ENCODE measurements at regions not wholly inside any gene's neighbourhood (a gene's known extent, or its start where the extent isn't known, plus 50 kb on each side); places are given as distances from the start of the nearest gene placed in this dataset.

GRCh38 chr1:172723251-172723650 is 64.3 kb downstream of the FASLG start:
- 48 to 60% methylated on average over 1 of the region's 1 CpG for WGBS, 2 donors
- no peak for DNase-seq
- peaks cover 0 to 22% (median 9%) of the 10 kb centered on the region in 3 donors for H3K4me1 ChIP-seq
- H3K4me3 ChIP-seq: no peak overlapping the region
- H3K36me3 ChIP-seq: no peaks in the 10 kb centered on the region
- TF ChIP-seq CTCF (IDR thresholded peaks at IDR 0.05) (no peak), POLR2A (IDR thresholded peaks at IDR 0.05) (no peak)
- H3K9me3 ChIP-seq: peaks cover 0 to 5% (median 0%) of the 10 kb centered on the region in 3 donors
- no peaks in the 10 kb centered on the region for H3K27me3 ChIP-seq
- no peak overlapping the region for H3K27ac ChIP-seq
- intact Hi-C loops (cut with DNase I): no loop called here

DNA sequence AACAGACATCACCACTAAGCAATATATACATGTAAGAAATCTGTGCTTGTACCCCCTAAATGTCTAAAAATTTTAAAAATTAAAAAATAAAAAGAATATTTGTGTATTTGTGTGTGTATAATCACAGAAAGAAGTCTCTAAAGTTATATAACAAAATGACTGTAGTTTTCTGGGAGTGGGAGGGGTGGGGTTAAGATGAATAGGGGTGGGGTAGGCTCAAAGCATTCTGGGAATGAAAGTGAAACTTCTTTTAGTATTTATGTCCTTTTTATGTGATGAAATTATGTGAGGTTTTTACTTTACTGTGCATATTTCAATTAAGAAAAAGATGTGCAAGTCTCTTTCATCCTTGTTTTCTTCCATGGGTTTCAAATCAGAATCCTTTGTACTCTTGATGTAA is 65.3 kb downstream of the FASLG start:
- TF ChIP-seq CTCF (IDR thresholded peaks at IDR 0.05) (no peak), POLR2A (IDR thresholded peaks at IDR 0.05) (no peak)
- DNase-seq: no peak
- Histone ChIP-seq H3K36me3 (no peaks in the 10 kb centered on the region), H3K4me3 (no peak overlapping the region), H3K9me3 (peaks cover 0 to 5% (median 0%) of the 10 kb centered on the region in 3 donors), H3K27ac (no peak overlapping the region), H3K27me3 (no peaks in the 10 kb centered on the region), H3K4me1 (peaks cover 0 to 13% (median 4%) of the 10 kb centered on the region in 3 donors)
- intact Hi-C loops (cut with DNase I): no loop called here

DNA sequence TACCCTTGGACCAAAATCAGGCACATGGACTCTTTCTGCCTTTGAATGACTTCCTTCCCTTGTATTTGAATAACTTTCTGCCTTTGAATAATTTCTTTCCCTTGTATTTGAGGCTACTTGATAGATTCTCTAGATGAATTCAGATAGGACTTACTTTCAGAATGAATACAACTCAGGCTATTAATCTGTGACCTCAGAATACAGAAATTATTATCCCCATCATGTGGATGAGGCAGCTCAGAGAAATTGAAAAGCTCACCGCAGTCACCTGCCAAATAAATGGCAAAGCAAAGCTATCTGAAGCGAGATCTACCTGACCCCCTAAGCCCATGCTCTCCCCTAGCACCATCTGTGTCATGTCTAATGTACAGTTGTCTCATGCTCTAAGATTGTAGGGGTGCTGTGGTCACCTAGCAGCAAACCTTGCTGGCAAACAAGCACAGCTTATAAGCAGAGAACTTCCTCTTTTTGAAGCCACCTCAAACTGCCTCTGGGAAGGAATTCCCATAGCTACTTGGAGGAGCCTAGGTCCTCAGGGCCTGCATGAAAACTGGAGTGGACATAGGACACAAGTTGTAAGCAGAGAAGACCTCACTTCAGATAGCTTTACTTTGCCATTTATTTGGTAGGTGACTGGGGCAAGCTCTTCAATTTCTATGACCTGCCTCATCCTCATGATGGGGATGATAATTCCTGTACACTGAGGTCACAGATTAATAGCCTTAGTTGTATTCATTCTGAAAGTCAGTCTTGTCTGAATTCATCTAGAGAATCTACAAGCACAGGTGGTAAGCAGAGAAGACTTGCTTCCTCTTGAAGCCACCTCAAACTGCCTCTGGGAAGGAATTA is 66.1 kb downstream of the FASLG start:
- Histone ChIP-seq H3K9me3 (peaks cover 0 to 5% (median 0%) of the 10 kb centered on the region in 3 donors), H3K27ac (no peak overlapping the region), H3K4me3 (no peak overlapping the region), H3K36me3 (no peaks in the 10 kb centered on the region), H3K4me1 (peaks cover 0 to 5% (median 2%) of the 10 kb centered on the region in 3 donors), H3K27me3 (no peaks in the 10 kb centered on the region)
- DNase-seq: no peak
- intact Hi-C loops (cut with DNase I): no loop called here
- WGBS, 2 donors: 76 to 77% methylated on average over 2 of the region's 2 CpGs
- TF ChIP-seq POLR2A (IDR thresholded peaks at IDR 0.05): no peak
- TF ChIP-seq CTCF (IDR thresholded peaks at IDR 0.05): no peak

DNA sequence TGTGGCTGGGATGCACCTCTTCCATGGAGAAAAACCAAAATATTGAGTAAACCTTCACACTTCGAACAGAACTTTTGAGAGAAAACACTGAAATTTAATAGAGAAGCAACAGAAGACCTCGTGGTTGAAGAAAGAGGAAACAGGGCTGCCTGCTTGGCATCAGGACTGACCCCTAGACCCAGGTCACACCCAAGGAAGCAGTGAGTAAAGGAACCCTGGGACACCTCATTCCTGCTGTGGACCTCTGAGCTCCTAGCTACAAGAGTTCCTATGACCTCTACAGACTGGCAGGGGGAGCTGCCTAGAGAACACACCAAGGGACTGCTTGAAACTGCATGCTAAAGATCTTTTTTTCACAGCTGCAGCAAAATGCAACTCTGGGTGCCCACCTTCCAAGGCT is 67.8 kb downstream of the FASLG start:
- Histone ChIP-seq H3K4me3 (no peak overlapping the region), H3K27ac (no peak overlapping the region), H3K4me1 (no peaks in the 10 kb centered on the region), H3K9me3 (peaks cover 0 to 5% (median 0%) of the 10 kb centered on the region in 3 donors), H3K27me3 (no peaks in the 10 kb centered on the region), H3K36me3 (no peaks in the 10 kb centered on the region)
- 27 to 54% methylated on average over 2 of the region's 2 CpGs for WGBS, 2 donors
- intact Hi-C loops (cut with DNase I): no loop called here
- DNase-seq: no peak
- TF ChIP-seq POLR2A (IDR thresholded peaks at IDR 0.05) (no peak), CTCF (IDR thresholded peaks at IDR 0.05) (no peak)

DNA sequence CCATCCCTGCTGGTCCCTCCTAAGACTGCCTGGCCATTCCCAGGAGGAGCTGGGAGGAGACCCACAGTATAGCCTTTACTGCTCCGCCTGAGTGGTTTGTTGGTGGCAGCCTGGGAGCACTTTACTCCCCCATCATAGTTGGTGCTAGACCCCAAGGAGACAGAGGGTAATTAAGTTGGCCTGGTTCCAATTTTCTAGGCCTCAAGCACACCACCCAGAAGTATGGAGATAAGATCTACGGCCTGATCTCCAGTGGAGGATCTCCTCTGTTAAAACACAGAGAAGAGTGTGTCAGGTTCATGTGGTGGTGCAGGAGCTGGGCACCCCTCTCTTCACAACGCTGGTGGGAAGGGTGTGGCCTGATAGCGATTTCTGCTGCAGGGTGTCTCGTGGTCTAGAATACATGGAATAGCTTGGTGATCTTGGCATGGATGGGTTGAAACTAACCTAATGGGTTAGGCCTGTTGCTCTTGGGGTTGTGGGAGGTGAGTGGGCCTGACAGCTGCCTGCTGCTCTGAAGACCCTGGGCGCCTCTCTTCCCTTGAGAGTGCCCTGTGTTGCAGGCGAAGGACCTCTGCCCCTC is 68.5 kb downstream of the FASLG start:
- Histone ChIP-seq H3K27ac (no peak overlapping the region), H3K36me3 (no peaks in the 10 kb centered on the region)
- intact Hi-C loops (cut with DNase I): no loop called here

More for the DNA sequence above, 68.5 kb downstream of the FASLG start:
- no peak overlapping the region for H3K4me3 ChIP-seq
- WGBS, 2 donors: 76 to 100% methylated on average over 1 to 5 of the region's 7 CpGs
- no peak for TF ChIP-seq CTCF (IDR thresholded peaks at IDR 0.05)
- TF ChIP-seq POLR2A (IDR thresholded peaks at IDR 0.05): no peak
- H3K9me3 ChIP-seq: peaks cover 0 to 5% (median 0%) of the 10 kb centered on the region in 3 donors
- DNase-seq: no peak
- H3K27me3 ChIP-seq: no peaks in the 10 kb centered on the region
- H3K4me1 ChIP-seq: no peaks in the 10 kb centered on the region
